NCI-H526 treated with DMSO at 0.1 percent for 48 hours (cell line): ENCODE measurements at regions not wholly inside any gene's neighbourhood (a gene's known extent, or its start where the extent isn't known, plus 50 kb on each side); places are given as distances from the start of the nearest gene placed in this dataset.
"Not testable (repeated sequence)": the region's sequence is repeated elsewhere in the genome, so short reads cannot be mapped to it uniquely, and the experiment has no call there.

Experiments
- DNase-seq: peaks from one replicate; lab custom pipeline; 2025; lab: John Stamatoyannopoulos, UW

GRCh38 chr7:34333184-34333583, 324.8 kb upstream of the NPSR1 start:
- no peak for DNase-seq

DNA sequence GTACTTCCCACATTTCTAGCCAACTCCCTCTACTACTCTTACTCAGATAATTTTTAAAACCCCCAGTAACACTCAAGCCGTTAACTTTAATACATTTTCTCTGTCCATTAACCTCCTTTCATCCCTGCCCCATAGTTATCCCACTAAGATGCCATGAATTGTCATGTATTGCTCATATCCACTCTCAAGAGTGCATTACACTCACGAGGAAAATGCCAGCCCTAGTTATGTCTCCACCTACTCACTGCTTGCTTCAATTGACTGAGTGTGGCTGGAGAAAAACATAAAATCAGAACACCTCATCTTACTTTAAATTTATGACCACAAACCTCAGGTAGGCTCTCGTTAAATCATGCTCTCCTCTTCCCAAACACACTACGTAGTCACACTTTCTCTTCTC, 324.1 kb upstream of the NPSR1 start:
- DNase-seq, result no peak

- no peak for DNase-seq
Measured at GRCh38 chr7:34337163-34337562, 320.9 kb upstream of the NPSR1 start.

DNA sequence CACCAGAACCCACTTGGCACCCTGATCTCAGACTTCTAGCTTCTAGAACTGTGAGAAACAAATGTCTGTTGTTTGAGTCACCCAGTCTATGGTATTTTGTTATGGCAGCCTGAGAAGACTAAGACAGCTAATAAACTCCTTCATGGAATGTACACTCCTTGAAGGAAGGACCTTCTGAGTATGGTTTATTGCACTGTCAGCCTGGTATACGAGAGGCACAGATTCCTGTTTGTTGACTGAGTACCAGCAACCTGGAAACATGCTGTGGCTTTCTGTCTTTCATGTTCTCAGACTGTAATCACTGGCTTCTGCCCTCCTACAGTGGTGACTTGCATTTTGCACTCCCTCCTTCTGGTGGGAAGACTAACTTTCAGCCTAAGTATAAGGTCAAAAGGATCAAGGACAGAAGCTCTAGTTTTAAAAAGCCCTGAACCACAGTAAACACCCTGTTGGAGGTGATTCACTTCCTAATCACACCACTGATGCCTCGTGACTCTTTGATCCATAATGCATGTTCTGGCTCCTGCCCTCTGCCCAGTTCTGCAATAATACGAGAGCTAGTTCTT, 319.0 kb upstream of the NPSR1 start:
- no peak for DNase-seq

DNA sequence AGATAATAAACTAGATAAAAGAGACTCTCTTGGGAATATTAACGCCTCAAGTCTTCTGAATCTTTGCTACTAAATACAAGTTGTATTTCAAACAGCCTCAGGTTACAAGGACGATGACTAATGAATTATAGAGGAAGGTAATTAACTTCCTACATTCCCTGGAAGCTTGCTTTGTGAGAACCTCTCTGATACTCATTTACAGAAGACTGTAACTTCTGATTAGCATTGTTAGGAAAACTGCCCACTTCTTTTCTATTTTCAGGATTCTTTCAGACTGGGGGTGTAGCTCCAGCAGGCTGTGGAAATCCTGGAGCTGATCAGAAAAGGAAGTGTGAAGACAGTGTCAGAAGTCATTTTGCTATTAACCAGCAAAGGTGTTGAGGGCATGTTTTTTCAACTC, 316.7 kb upstream of the NPSR1 start:
- no peak for DNase-seq

DNA sequence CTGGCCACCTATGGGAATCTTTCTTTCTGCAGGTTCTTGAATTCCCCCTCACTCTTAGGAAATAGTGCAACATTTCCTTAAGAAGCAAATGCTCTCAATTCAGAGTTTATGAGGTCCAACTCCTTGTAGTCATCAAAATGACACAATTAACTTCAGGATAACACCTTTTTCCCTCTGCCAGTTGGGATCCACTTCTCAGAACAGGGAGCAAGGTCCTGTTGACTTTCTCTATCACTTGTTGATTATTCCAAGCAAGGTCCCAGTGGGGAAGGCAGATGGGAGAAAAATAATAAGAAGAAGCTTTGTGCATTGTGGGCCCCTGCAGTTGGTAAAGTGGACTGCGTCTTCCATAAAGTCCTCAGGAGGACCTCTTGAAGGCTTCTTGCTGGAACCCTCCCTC, 315.6 kb upstream of the NPSR1 start:
- no peak for DNase-seq

- no peak for DNase-seq
Measured at GRCh38 chr7:34343667-34344066, 314.4 kb upstream of the NPSR1 start.

DNA sequence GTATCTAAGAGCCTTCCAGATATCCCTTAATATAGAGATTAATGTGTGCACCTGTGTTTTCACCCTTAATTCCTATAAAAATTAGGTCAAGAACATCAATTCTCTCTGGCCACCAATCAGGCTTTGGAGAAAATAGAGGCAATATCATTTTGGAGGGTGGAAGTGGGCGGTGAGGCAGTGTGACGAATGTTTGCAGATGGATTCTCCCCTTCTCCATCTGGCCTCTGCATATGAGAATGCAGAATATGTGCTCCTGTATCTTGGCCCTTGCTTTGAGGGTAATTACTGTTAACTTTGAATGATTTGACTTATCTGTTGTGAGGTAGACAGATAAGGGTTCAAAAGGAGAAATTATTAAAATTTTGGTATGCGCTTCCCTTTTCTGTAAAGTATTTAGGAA, 304.0 kb upstream of the NPSR1 start:
- DNase-seq, result no peak

DNA sequence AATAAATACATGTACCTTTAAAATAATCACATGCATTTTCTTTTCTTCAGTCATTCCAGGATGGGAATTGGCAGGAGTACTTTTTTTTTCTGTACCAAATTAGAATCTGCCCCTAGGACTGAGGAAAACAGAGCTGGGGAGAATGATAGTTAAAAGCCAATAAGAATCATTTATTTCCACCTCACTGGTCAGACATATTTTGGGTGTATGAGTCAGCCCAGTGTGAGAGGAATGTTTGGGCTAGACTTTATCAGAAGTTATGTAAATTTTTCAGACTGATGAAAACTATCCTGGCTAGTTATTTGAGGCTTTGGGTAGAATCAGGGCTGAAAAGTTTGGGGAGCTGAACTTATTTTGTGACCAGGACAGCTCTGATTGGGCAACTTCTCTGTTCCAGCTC, 303.1 kb upstream of the NPSR1 start:
- no peak for DNase-seq

GRCh38 chr7:34357068-34357467, 300.9 kb upstream of the NPSR1 start:
- DNase-seq, result peak; percentile 15

DNA sequence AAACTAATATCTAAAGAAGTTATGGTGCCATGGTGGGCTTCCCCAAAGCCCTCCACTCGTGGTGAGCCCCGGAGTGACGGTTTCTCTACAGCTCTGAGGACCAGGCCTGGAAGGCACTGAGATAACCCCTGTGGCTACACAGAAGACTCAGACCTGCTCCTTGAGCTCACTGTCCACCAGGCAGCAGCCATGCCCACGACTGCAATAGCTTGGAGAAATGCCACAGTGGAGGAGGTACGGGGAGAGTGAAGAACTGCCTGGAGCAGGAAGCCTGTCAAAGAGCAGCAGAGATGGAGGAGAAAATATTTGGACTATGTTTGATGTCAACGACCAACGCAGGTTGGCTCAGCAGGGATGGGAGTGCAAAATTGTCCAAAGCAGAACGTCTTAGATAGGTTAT, 300.1 kb upstream of the NPSR1 start:
- no peak for DNase-seq

GRCh38 chr7:34358578-34358977, 299.4 kb upstream of the NPSR1 start:
- DNase-seq, result not testable (repeated sequence)

DNA sequence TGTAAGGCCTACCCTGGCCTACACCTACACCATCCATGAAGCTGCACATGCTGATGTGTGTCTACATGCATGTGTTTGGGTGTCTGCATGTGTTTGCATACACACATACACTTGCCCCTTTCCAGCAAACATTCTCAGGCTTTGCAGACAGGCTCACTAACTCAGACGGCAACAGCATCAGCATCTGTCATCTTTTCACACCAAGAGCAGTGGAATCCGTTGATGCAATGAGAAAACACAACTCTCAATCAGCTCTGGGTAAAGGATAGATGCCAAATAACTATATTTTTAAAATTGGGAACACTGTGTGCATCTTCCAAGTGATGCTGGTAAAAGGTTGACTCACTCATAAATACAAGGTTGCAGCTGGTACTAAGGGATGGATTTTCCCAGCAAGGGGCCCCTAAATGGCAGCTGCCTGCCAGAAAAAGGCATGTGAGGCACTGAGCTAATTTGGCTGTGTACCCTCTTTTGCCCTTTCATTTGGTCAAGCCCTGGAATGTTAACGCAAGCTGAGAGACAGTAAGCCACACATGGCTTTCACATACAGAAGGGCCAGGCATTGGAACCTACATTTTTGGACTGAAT, 296.3 kb upstream of the NPSR1 start:
- DNase-seq, result no peak

DNA sequence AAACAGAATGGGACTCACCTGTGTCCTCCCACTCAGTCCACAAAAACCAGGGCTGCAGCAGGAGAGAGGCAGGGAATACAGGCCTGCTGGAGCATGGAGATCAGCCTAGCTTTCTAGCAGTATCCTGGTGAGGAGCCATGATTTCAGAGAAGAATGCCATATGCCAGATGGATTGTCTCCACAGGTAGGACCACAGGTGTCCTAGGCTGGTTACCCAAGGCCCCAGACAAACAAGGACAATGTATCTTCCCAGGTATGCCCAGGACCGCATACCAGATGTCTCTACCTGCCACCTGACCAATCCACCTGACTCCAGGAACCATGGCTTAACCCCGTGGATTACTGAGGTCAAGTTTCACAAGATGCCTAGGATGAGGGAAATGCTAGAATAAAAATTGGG, 295.4 kb upstream of the NPSR1 start:
- no peak for DNase-seq

- DNase-seq, result no peak
Measured at GRCh38 chr7:34364130-34364529, 293.9 kb upstream of the NPSR1 start.

- no peak for DNase-seq
Measured at GRCh38 chr7:34365011-34365410, 293.0 kb upstream of the NPSR1 start.

DNA sequence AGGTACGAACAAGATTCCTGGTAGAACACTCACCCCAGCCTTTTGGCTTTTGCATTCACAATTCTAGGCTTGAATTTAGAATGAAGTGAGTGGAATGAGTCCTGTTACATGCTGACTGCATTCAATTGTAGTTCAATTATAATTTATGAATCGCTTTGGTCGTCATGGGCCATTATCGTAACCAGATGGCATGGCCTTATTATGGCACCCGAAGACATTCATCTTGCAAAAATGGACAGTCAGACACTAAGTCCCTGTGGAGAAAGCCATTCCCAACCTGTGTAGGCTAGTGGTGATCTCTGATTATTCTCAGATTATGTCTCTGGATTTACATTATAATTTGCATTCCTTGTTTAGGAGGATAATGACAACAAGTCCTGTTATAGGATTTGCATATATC, 292.4 kb upstream of the NPSR1 start:
- peak; percentile 77 for DNase-seq

DNA sequence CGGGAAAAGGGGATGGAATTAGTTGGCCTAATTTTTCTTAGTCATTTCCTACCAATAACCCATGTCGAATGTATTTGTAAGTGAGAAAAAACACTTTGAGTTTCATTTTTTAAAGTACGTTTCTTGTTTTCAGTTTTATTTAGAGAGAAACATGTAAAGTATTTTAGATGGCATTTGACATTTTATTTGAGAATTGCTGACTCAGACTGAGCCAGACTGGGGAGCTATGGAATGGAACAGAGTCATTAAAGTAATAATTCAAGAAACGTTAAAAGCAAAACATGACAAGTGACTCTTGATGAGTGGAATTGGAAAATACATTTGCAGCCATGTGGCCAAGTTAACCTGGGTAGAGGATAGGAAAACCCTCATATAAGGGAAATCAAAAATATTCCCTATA, 286.1 kb upstream of the NPSR1 start:
- no peak for DNase-seq

- no peak for DNase-seq
Measured at GRCh38 chr7:34373940-34374339, 284.1 kb upstream of the NPSR1 start.

DNA sequence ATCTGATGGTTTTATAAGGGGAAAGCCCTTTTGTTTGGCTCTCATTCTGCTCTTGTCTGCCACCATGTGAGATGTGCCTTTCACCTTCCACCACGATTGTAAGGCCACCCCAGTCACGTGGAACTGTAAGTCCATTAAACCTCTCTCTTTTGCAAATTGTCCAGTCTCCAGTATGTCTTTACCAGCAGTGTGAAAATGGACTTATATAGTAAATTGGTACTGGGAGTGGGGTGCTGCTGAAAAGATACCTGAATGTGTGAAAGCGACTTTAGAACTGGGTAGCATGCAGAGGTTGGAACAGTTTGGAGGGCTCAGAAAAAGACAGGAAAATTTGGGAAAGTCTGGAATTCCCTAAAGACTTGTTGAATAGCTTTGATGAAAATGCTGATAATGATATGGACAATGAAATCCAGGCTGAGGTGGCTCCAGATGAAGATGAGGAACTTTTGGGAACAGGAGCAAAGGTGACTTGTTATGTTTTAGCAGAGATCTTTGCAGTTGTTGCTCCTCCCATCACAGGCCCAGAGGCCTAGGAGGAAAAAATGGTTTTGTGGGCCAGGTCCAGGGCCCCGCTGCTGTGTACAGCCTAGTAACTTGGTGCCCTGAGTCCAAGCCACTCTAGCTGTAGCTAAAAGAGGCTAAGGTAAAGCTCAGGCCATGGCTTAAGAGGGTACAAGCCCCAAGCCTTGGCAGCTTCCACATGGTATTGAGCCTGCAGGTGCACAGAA, 275.7 kb upstream of the NPSR1 start:
- no peak for DNase-seq

- no peak for DNase-seq
Measured at GRCh38 chr7:34385384-34385783, 272.6 kb upstream of the NPSR1 start.

DNA sequence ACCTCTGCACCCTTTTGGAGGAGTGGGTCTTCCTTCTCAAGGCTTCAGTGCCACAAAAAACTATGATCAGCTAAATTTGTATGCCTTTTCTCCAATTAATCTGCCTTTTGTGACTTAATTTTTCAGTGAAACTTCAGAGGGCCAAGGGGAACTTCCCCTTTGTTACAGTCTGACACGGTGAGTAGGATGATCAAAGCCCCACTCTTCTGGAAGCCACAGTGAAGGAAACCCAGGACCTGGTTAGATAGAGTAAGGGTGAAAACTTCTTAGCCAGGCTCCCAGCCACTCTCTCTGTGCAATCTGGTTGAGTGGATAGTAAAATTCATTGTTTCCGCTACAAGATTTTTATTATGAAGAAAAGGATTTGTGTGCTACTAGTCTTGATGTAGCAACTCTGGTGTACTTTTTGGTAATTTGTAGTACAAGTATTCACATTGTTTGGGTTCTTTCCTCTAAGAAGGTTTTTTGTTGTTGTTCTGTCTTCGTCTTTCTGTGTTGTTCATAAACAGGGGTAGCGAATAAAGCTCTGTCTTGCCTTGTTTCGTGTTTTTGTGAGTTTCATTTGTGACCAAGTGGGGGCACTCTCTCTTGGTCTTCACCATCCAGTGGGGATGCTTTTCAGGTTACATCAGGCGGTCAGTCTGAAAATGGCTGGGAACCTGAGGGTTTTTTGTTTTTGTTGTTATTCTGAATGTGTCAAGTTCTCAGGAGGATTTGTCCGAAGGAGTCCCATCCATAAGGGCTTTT, 268.5 kb upstream of the NPSR1 start:
- no peak for DNase-seq

DNA sequence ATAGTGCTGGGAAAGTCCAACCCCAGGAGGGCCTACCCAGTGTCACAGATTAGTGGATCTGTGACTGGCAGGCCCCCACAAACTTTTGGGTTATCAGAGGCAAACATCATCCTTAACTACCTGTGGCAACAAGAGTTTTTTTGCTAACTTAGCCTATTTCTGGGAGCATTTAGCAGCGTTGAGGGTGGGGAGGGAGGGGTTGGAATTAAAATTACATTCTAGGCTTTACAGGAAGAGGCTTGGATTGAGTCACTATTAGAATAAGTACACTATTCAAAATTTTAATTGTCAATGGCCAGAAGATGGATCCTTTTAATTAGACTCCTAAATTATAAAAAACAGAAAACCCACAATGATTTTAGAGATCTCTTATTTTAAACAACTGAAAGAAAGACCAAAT, 267.9 kb upstream of the NPSR1 start:
- DNase-seq, result no peak
